Motor neuron (in vitro differentiated cells): ENCODE measurements at regions not wholly inside any gene's neighbourhood (a gene's known extent, or its start where the extent isn't known, plus 50 kb on each side); places are given as distances from the start of the nearest gene placed in this dataset.
A peak's percentile ranks its signal among the peaks of the same experiment; 100 is the strongest.

ENCODE experiments used
- ATAC-seq, 8 experiments: fragments of 200-7000 bp; cut with Tn5 transposase; replicated peaks in 6 of 8; 2 replicates each; pipeline ENCODE4 v1.8.0; 2021; ENCODE audit warnings: mild to moderate bottlenecking in 8 of 8, moderate library complexity in 8 of 8
- H3K27ac ChIP-seq, 2 donors: fragments of 250-450 bp; sonication (Bioruptor Pico); 2 replicates each; pipeline ENCODE4 v1.9.0; 2021; ENCODE audit warnings: antibody characterized with exemption in 2 of 2, mild to moderate bottlenecking in 2 of 2, moderate library complexity in 1 of 2
- H3K4me1 ChIP-seq, 2 donors: fragments of 250-450 bp; sonication (Bioruptor Pico); replicated peaks in 1 of 2; 2 replicates each; pipeline ENCODE4 v1.6.1; 2021; ENCODE audit warnings: antibody characterized with exemption in 2 of 2, mild to moderate bottlenecking in 2 of 2, moderate library complexity in 1 of 2
- H3K4me3 ChIP-seq, 5 donors: fragments of 250-450 bp; sonication (Bioruptor Pico); 2 replicates each; pipeline ENCODE4 v1.9.0; 2021; ENCODE audit warnings: antibody characterized with exemption in 5 of 5, mild to moderate bottlenecking in 5 of 5, moderate library complexity in 4 of 5
- WGBS, 10 experiments: fragments of 450-650 bp; shearing (Covaris generic); methylation state at CpG; one replicate each; pipeline ENCODE4 v1.0.0; 2022; 5-methylcytosine and 5-hydroxymethylcytosine counted together
- in situ Hi-C, 9 experiments: fragments of 400-800 bp; cut with MboI; loops; one replicate each; pipeline ENCODE4 v1.15.0; 2021; ENCODE audit warnings: low sequenced_read_pairs in 9 of 9, low pct_unique_long_range_greater_than_20kb in 2 of 9; ENCODE audit not compliant: unreplicated experiment in 9 of 9

GRCh38 chr6:156634048-156634447 lies 143.1 kb upstream of the ARID1B start:
- ATAC-seq = no peak
- H3K4me3 ChIP-seq = no peak overlapping the region
- H3K4me1 ChIP-seq = peaks cover 6 to 10% of the 10 kb centered on the region in 2 donors
- H3K27ac ChIP-seq = no peak overlapping the region
- in situ Hi-C loops = no loop called here
- WGBS, 10 experiments = 20 to 100% (median 76%) methylated on average over 1 to 3 of the region's 4 CpGs; no CpG with 5 or more reads in 4 of the 10 experiments

GRCh38 chr6:156633291-156633690 lies 143.9 kb upstream of the ARID1B start:
- no peak for ATAC-seq
- 70 to 91% (median 80%) methylated on average over 2 to 11 of the region's 11 CpGs; no CpG with 5 or more reads in 3 of the 10 experiments for WGBS, 10 experiments
- Histone ChIP-seq H3K4me3 (no peak overlapping the region), H3K27ac (no peak overlapping the region), H3K4me1 (peaks cover 6 to 10% of the 10 kb centered on the region in 2 donors)
- in situ Hi-C loops = no loop called here

GRCh38 chr6:156630613-156631302 lies 146.4 kb upstream of the ARID1B start:
- no peak for ATAC-seq
- H3K4me1 ChIP-seq = peaks cover 0 to 10% of the 10 kb centered on the region in 2 donors
- in situ Hi-C loops = no loop called here
- H3K27ac ChIP-seq = no peak overlapping the region
- WGBS, 10 experiments = 67 to 100% (median 94%) methylated on average over 1 to 9 of the region's 36 CpGs; no CpG with 5 or more reads in 1 of the 10 experiments
- H3K4me3 ChIP-seq = no peak overlapping the region

GRCh38 chr6:156628805-156629204 lies 148.4 kb upstream of the ARID1B start:
- ATAC-seq = no peak
- no peak overlapping the region for H3K27ac ChIP-seq
- H3K4me3 ChIP-seq = no peak overlapping the region
- WGBS, 10 experiments = 50 to 100% (median 80%) methylated on average over 1 to 3 of the region's 3 CpGs; no CpG with 5 or more reads in 2 of the 10 experiments
- in situ Hi-C loops = no loop called here
- H3K4me1 ChIP-seq = no peaks in the 10 kb centered on the region

GRCh38 chr6:156627524-156627923 lies 149.7 kb upstream of the ARID1B start:
- WGBS, 10 experiments = 36 to 71% (median 60%) methylated on average over 1 of the region's 1 CpG; no CpG with 5 or more reads in 6 of the 10 experiments
- in situ Hi-C loops = no loop called here
- H3K27ac ChIP-seq = no peak overlapping the region
- H3K4me1 ChIP-seq = peaks cover 0 to 7% of the 10 kb centered on the region in 2 donors
- H3K4me3 ChIP-seq = no peak overlapping the region
- no peak for ATAC-seq

- peaks cover 0 to 11% of the 10 kb centered on the region in 2 donors for H3K4me1 ChIP-seq
- WGBS, 10 experiments = 0 to 100% (median 22%) methylated on average over 1 to 2 of the region's 3 CpGs; no CpG with 5 or more reads in 5 of the 10 experiments
- H3K27ac ChIP-seq = no peak overlapping the region
- ATAC-seq = peak in 1 of 8 experiments; percentile 16
- in situ Hi-C loops = no loop called here
- H3K4me3 ChIP-seq = no peak overlapping the region
Observed at GRCh38 chr6:156622185-156622584, 155.0 kb upstream of the ARID1B start.

GRCh38 chr6:156620331-156620730 lies 156.8 kb upstream of the ARID1B start:
- Histone ChIP-seq H3K27ac (no peak overlapping the region), H3K4me1 (peaks cover 0 to 11% of the 10 kb centered on the region in 2 donors), H3K4me3 (no peak overlapping the region)
- in situ Hi-C loops = no loop called here
- ATAC-seq = no peak
- 43 to 100% (median 78%) methylated on average over 1 to 4 of the region's 4 CpGs; no CpG with 5 or more reads in 2 of the 10 experiments for WGBS, 10 experiments

- in situ Hi-C loops = no loop called here
- H3K4me1 ChIP-seq = peaks cover 0 to 11% of the 10 kb centered on the region in 2 donors
- no peak overlapping the region for H3K4me3 ChIP-seq
- 23 to 87% (median 70%) methylated on average over 1 to 10 of the region's 12 CpGs for WGBS, 10 experiments
- peak in 1 of 8 experiments; percentile 25 for ATAC-seq
- H3K27ac ChIP-seq = no peak overlapping the region
Observed at GRCh38 chr6:156618600-156619205, 158.5 kb upstream of the ARID1B start.

- Histone ChIP-seq H3K4me1 (peaks cover 0 to 8% of the 10 kb centered on the region in 2 donors), H3K4me3 (no peak overlapping the region), H3K27ac (no peak overlapping the region)
- in situ Hi-C loops = no loop called here
- no peak for ATAC-seq
- 20 to 100% (median 82%) methylated on average over 1 to 3 of the region's 3 CpGs for WGBS, 10 experiments
Observed at GRCh38 chr6:156617941-156618340, 159.2 kb upstream of the ARID1B start.

- WGBS, 10 experiments = 41 to 100% (median 69%) methylated on average over 1 to 10 of the region's 10 CpGs; no CpG with 5 or more reads in 1 of the 10 experiments
- peak in 2 of 8 experiments; percentile 33 to 59 for ATAC-seq
- H3K27ac ChIP-seq = no peak overlapping the region
- no peak overlapping the region for H3K4me3 ChIP-seq
- peaks cover 0 to 2% of the 10 kb centered on the region in 2 donors for H3K4me1 ChIP-seq
- in situ Hi-C loops = no loop called here
Observed at GRCh38 chr6:156617376-156617775, 159.8 kb upstream of the ARID1B start.

GRCh38 chr6:156616495-156616894 lies 160.7 kb upstream of the ARID1B start:
- in situ Hi-C loops = no loop called here
- 80 to 100% (median 100%) methylated on average over 1 of the region's 1 CpG; no CpG with 5 or more reads in 1 of the 10 experiments for WGBS, 10 experiments
- Histone ChIP-seq H3K4me3 (no peak overlapping the region), H3K4me1 (no peaks in the 10 kb centered on the region), H3K27ac (no peak overlapping the region)
- no peak for ATAC-seq

GRCh38 chr6:156613996-156614395 lies 163.2 kb upstream of the ARID1B start:
- no peak overlapping the region for H3K27ac ChIP-seq
- in situ Hi-C loops = no loop called here
- no peak for ATAC-seq
- WGBS, 10 experiments = 0 to 80% (median 20%) methylated on average over 1 of the region's 1 CpG; no CpG with 5 or more reads in 3 of the 10 experiments
- no peaks in the 10 kb centered on the region for H3K4me1 ChIP-seq
- no peak overlapping the region for H3K4me3 ChIP-seq

GRCh38 chr6:156612361-156612760 lies 164.8 kb upstream of the ARID1B start:
- H3K4me1 ChIP-seq = no peaks in the 10 kb centered on the region
- in situ Hi-C loops = no loop called here
- H3K27ac ChIP-seq = no peak overlapping the region
- no peak for ATAC-seq
- H3K4me3 ChIP-seq = no peak overlapping the region

GRCh38 chr6:156602066-156602385 lies 175.2 kb upstream of the ARID1B start:
- no peak for ATAC-seq
- Histone ChIP-seq H3K27ac (no peak overlapping the region), H3K4me3 (no peak overlapping the region), H3K4me1 (peaks cover 0 to 19% of the 10 kb centered on the region in 2 donors)
- 62 to 96% (median 82%) methylated on average over 2 to 7 of the region's 7 CpGs; no CpG with 5 or more reads in 4 of the 10 experiments for WGBS, 10 experiments
- in situ Hi-C loops = no loop called here
